ENCODE measurements at regions not wholly inside any gene's neighbourhood (a gene's known extent, or its start where the extent isn't known, plus 50 kb on each side); places are given as distances from the start of the nearest gene placed in this dataset.

- DNase-seq = no peak
- whole genome bisulfite sequencing, 2 donors = 64 to 68% methylated on average over 3 of the region's 3 CpGs
- H3K36me3 ChIP-seq (replicated peaks in 1 of 2; ENCODE audit: insufficient read depth in 1 of 2, low read depth in 2 of 2) = no peaks in the 10 kb centered on the region
- H3K4me1 ChIP-seq = peaks cover 29% of the 10 kb centered on the region
- H3K9me3 ChIP-seq = no peaks in the 10 kb centered on the region
- H3K27ac ChIP-seq = no peak overlapping the region
- no peak for TF ChIP-seq CTCF (IDR thresholded peaks at IDR 0.05)
- TF ChIP-seq POLR2A (IDR thresholded peaks at IDR 0.05) = no peak
- intact Hi-C loops (cut with DNase I) = no loop called here
- no peak overlapping the region for H3K4me3 ChIP-seq
- no peaks in the 10 kb centered on the region for H3K27me3 ChIP-seq
- no peak for ATAC-seq
Observed at GRCh38 chr5:143509758-143510221, 106.3 kb upstream of the NR3C1 start.

- peak overlapping the region; percentile 76 to 89 (median 82) for H3K27ac ChIP-seq
- TF ChIP-seq POLR2A (IDR thresholded peaks at IDR 0.05) = peak in 1 of 3 donors; percentile 46
- peak in 4 of 7 experiments; percentile 24 to 36 (median 32) for TF ChIP-seq CTCF (IDR thresholded peaks at IDR 0.05)
- H3K4me3 ChIP-seq = no peak overlapping the region
- ATAC-seq (peak; percentile 97), DNase-seq (peak; percentile 34 to 72 (median 62))
- H3K4me1 ChIP-seq = peaks cover 29% of the 10 kb centered on the region
- no peaks in the 10 kb centered on the region for H3K9me3 ChIP-seq
- intact Hi-C loops (cut with DNase I) = no loop called here
- no peaks in the 10 kb centered on the region for H3K36me3 ChIP-seq (replicated peaks in 1 of 2; ENCODE audit: insufficient read depth in 1 of 2, low read depth in 2 of 2)
- WGBS, 2 donors = 13 to 23% methylated on average over 1 of the region's 1 CpG
- H3K27me3 ChIP-seq = no peaks in the 10 kb centered on the region
Observed at GRCh38 chr5:143506836-143507552, 103.5 kb upstream of the NR3C1 start.

GRCh38 chr5:143505934-143506333 is 102.4 kb upstream of the NR3C1 start:
- no peaks in the 10 kb centered on the region for H3K9me3 ChIP-seq
- WGBS, 2 donors = 95 to 100% methylated on average over 1 of the region's 1 CpG
- H3K4me3 ChIP-seq = no peak overlapping the region
- H3K27me3 ChIP-seq = no peaks in the 10 kb centered on the region
- H3K4me1 ChIP-seq = peaks cover 29% of the 10 kb centered on the region
- intact Hi-C loops (cut with DNase I) = no loop called here
- ATAC-seq = no peak
- no peak for DNase-seq
- TF ChIP-seq POLR2A (IDR thresholded peaks at IDR 0.05) (no peak), CTCF (IDR thresholded peaks at IDR 0.05) (no peak)
- no peaks in the 10 kb centered on the region for H3K36me3 ChIP-seq (replicated peaks in 1 of 2; ENCODE audit: insufficient read depth in 1 of 2, low read depth in 2 of 2)
- peak overlapping the region in 3 of 4 donors; percentile 76 to 89 (median 82) for H3K27ac ChIP-seq

GRCh38 chr5:143505354-143505753 is 101.9 kb upstream of the NR3C1 start:
- TF ChIP-seq CTCF (IDR thresholded peaks at IDR 0.05) (no peak), POLR2A (IDR thresholded peaks at IDR 0.05) (no peak)
- H3K36me3 ChIP-seq (replicated peaks in 1 of 2; ENCODE audit: insufficient read depth in 1 of 2, low read depth in 2 of 2) = no peaks in the 10 kb centered on the region
- H3K4me3 ChIP-seq = no peak overlapping the region
- peak overlapping the region in 2 of 4 donors; percentile 82 to 89 for H3K27ac ChIP-seq
- no peaks in the 10 kb centered on the region for H3K27me3 ChIP-seq
- ATAC-seq = no peak
- DNase-seq = no peak
- no peaks in the 10 kb centered on the region for H3K9me3 ChIP-seq
- intact Hi-C loops (cut with DNase I) = no loop called here
- H3K4me1 ChIP-seq = peaks cover 29% of the 10 kb centered on the region

All from body of pancreas (tissue), 4 donors.